HEK293 (cell line): ENCODE measurements at regions not wholly inside any gene's neighbourhood (a gene's known extent, or its start where the extent isn't known, plus 50 kb on each side); places are given as distances from the start of the nearest gene placed in this dataset.

ENCODE experiments used
- CTCF ChIA-PET: fragments of 350-600 bp; formaldehyde crosslinking; extraction: SDS; loops from one replicate; lab custom pipeline; 2021; ENCODE audit warnings: antibody characterized with exemption; lab: Yijun Ruan, JAX
- POLR2A ChIA-PET: fragments of 300-600 bp; formaldehyde crosslinking; extraction: SDS; loops from one replicate; lab custom pipeline; 2020; ENCODE audit warnings: antibody characterized with exemption, inconsistent platforms; lab: Yijun Ruan, JAX
- H3K27ac ChIP-seq: fragments of 200-500 bp; sonication (Bioruptor generic); 2 replicates; pipeline ENCODE4 v1.5.1; 2014; ENCODE audit warnings: low read depth, low read length, control low read depth, inconsistent platforms; ENCODE audit errors: extremely low read depth
- H3K36me3 ChIP-seq, 2 experiments: fragments of 200-500 bp in 1 of 2; sonication (Bioruptor generic) in 1 of 2; 1 replicate in 1 of 2; 2 replicates in 1 of 2; pipeline ENCODE4 v1.5.1; 2014 to 2017; ENCODE audit warnings: inconsistent platforms in 2 of 2, low read length in 2 of 2; ENCODE audit not compliant: control insufficient read depth in 2 of 2, insufficient read depth in 1 of 2
- H3K4me1 ChIP-seq: fragments of 200-500 bp; sonication (Bioruptor generic); 2 replicates; pipeline ENCODE4 v1.5.1; 2014; ENCODE audit warnings: mild to moderate bottlenecking, low read length, inconsistent platforms; ENCODE audit not compliant: control insufficient read depth, insufficient read depth
- H3K4me3 ChIP-seq: 2 replicates; pipeline ENCODE4 v1.5.1; 2011; ENCODE audit warnings: low read depth, mild to moderate bottlenecking, control low read depth, low read length, moderate library complexity
- H3K9me3 ChIP-seq: fragments of 200-500 bp; sonication (Bioruptor generic); 2 replicates; pipeline ENCODE4 v1.5.1; 2014; ENCODE audit warnings: low read depth, low read length, inconsistent platforms; ENCODE audit not compliant: control insufficient read depth, insufficient read depth
- FEZF1 ChIP-seq: fragments of 450-650 bp; formaldehyde crosslinking; IDR thresholded peaks from 2 replicates; pipeline ENCODE4 v1.5.1; 2016; ENCODE audit warnings: missing biosample characterization, missing genetic modification characterization
- IKZF3 ChIP-seq: fragments of 450-650 bp; IDR thresholded peaks from 2 replicates; pipeline ENCODE4 v1.5.0; 2018; ENCODE audit warnings: missing biosample characterization, mild to moderate bottlenecking, missing genetic modification characterization, moderate library complexity
- SCRT1 ChIP-seq: fragments of 450-650 bp; formaldehyde crosslinking; IDR thresholded peaks from 2 replicates; pipeline ENCODE4 v1.5.1; 2016; ENCODE audit warnings: missing biosample characterization, missing genetic modification characterization, borderline replicate concordance
- ZBTB10 ChIP-seq: fragments of 450-650 bp; formaldehyde crosslinking; IDR thresholded peaks from 2 replicates; pipeline ENCODE4 v1.5.1; 2016; ENCODE audit warnings: missing biosample characterization, missing genetic modification characterization
- ZBTB8A ChIP-seq: fragments of 450-650 bp; formaldehyde crosslinking; IDR thresholded peaks from 2 replicates; pipeline ENCODE4 v1.5.1; 2016; ENCODE audit warnings: missing biosample characterization, missing genetic modification characterization
- ZFP3 ChIP-seq: fragments of 450-650 bp; formaldehyde crosslinking; IDR thresholded peaks from 2 replicates; pipeline ENCODE4 v1.5.1; 2016; ENCODE audit warnings: low read depth, missing biosample characterization, missing genetic modification characterization
- ZNF121 ChIP-seq: fragments of 450-650 bp; formaldehyde crosslinking; IDR thresholded peaks from 2 replicates; pipeline ENCODE4 v1.5.1; 2016; ENCODE audit warnings: missing biosample characterization, missing genetic modification characterization
- ZNF174 ChIP-seq: fragments of 450-650 bp; formaldehyde crosslinking; IDR thresholded peaks from 2 replicates; pipeline ENCODE4 v1.5.0; 2017; ENCODE audit warnings: missing biosample characterization, mild to moderate bottlenecking, missing genetic modification characterization
- ZNF175 ChIP-seq: fragments of 450-650 bp; formaldehyde crosslinking; IDR thresholded peaks from 2 replicates; pipeline ENCODE4 v1.5.1; 2016; ENCODE audit warnings: missing biosample characterization, missing genetic modification characterization
- ZNF248 ChIP-seq: fragments of 450-650 bp; formaldehyde crosslinking; IDR thresholded peaks from 2 replicates; pipeline ENCODE4 v1.5.1; 2017; ENCODE audit warnings: missing biosample characterization, missing genetic modification characterization
- ZNF26 ChIP-seq: fragments of 450-650 bp; formaldehyde crosslinking; IDR thresholded peaks from 2 replicates; pipeline ENCODE4 v1.5.1; 2016; ENCODE audit warnings: missing biosample characterization, missing genetic modification characterization
- ZNF394 ChIP-seq: fragments of 450-650 bp; formaldehyde crosslinking; IDR thresholded peaks from 2 replicates; pipeline ENCODE4 v1.5.1; 2016; ENCODE audit warnings: missing biosample characterization, missing genetic modification characterization, mild to moderate bottlenecking, moderate library complexity, borderline replicate concordance
- ZNF473 ChIP-seq: fragments of 450-650 bp; formaldehyde crosslinking; IDR thresholded peaks from 2 replicates; pipeline ENCODE4 v1.5.1; 2017; ENCODE audit warnings: missing biosample characterization, missing genetic modification characterization
- ZNF549 ChIP-seq: fragments of 450-650 bp; IDR thresholded peaks from 2 replicates; pipeline ENCODE4 v1.5.1; 2018; ENCODE audit warnings: missing biosample characterization, missing genetic modification characterization, mild to moderate bottlenecking, inconsistent platforms, moderate library complexity
- ZNF561 ChIP-seq: fragments of 450-650 bp; IDR thresholded peaks from 2 replicates; pipeline ENCODE4 v1.5.1; 2018; ENCODE audit warnings: missing biosample characterization, missing genetic modification characterization, borderline replicate concordance
- ZNF624 ChIP-seq: fragments of 450-650 bp; formaldehyde crosslinking; IDR thresholded peaks from 2 replicates; pipeline ENCODE4 v1.5.1; 2017; ENCODE audit warnings: missing biosample characterization, missing genetic modification characterization
- ZNF629 ChIP-seq: fragments of 450-650 bp; formaldehyde crosslinking; IDR thresholded peaks from 2 replicates; pipeline ENCODE4 v1.5.1; 2017; ENCODE audit warnings: missing biosample characterization, missing genetic modification characterization
- ZNF777 ChIP-seq: fragments of 450-650 bp; formaldehyde crosslinking; IDR thresholded peaks from 2 replicates; pipeline ENCODE4 v1.5.1; 2017; ENCODE audit warnings: missing biosample characterization, missing genetic modification characterization, borderline replicate concordance
- TF ChIP-seq, protein P1 (sequence below): fragments of 450-650 bp; formaldehyde crosslinking; optimal IDR thresholded peaks from 2 replicates; pipeline ENCODE3; 2016; ENCODE audit warnings: missing biosample characterization, mild to moderate bottlenecking, missing genetic modification characterization
- TF ChIP-seq, protein P2 (sequence below): fragments of 450-650 bp; IDR thresholded peaks from 2 replicates; pipeline ENCODE4 v1.5.1; 2018; ENCODE audit warnings: missing biosample characterization, mild to moderate bottlenecking, missing genetic modification characterization
- TF ChIP-seq, protein P3 (sequence below): fragments of 450-650 bp; formaldehyde crosslinking; IDR thresholded peaks from 2 replicates; pipeline ENCODE4 v1.5.1; 2016; ENCODE audit warnings: missing biosample characterization, missing genetic modification characterization

DNA sequence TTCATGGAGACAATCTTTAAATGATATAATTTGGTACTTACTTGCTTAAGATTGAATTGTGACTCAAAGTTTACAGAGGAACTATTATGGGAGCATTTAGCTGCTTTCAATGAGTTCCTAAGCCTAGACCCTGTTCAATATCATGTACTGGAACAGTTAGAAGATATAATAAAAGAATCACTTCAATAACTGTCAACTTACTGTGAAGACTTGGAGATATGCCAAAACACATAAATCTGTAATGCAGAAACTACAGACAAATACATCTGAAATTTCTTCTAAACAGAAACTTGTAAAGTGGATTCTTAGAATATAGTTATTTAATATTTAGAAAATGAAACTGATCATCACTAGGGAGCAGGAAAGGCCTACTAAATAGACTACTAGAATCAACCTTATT, 259.3 kb downstream of the HLX start (continued):
- TF ChIP-seq FEZF1 (tag by site-specific recombination) (no peak), ZNF624 (tag by site-specific recombination) (no peak), ZNF629 (no peak), ZNF174 (tag by site-specific recombination) (no peak)

DNA sequence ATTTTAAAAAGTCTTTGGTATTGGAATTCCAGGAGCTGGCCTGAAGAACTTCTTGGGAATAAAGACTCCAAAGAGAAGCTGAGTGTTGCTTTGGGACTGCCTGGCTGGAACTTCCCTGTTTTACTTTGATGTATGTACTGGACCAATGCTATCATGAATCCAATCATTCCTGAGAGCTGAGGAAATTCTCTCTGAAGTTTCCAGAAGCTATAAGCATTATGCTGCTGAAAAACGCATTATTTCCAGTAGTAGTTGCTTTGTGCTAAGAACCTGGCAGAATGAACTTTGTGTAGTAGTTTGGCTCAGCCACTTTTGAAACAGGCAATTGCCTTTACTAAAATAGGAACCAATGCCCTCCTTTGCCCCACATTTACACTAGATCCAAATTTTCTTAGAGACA, 260.7 kb downstream of the HLX start:
- Histone ChIP-seq H3K4me1 (no peaks in the 10 kb centered on the region), H3K36me3 (no peaks in the 10 kb centered on the region), H3K27ac (no peak overlapping the region), H3K4me3 (no peak overlapping the region), H3K9me3 (no peaks in the 10 kb centered on the region)
- TF ChIP-seq ZNF175 (tag by site-specific recombination), result no peak
- no peak for TF ChIP-seq ZNF121 (tag by site-specific recombination)
- TF ChIP-seq, protein P1, sequence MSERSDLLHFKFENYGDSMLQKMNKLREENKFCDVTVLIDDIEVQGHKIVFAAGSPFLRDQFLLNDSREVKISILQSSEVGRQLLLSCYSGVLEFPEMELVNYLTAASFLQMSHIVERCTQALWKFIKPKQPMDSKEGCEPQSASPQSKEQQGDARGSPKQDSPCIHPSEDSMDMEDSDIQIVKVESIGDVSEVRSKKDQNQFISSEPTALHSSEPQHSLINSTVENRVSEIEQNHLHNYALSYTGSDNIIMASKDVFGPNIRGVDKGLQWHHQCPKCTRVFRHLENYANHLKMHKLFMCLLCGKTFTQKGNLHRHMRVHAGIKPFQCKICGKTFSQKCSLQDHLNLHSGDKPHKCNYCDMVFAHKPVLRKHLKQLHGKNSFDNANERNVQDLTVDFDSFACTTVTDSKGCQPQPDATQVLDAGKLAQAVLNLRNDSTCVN (tag by site-specific recombination), result no peak
- no peak for TF ChIP-seq ZNF394 (tag by site-specific recombination)
- TF ChIP-seq ZBTB8A (tag by site-specific recombination), result no peak
- TF ChIP-seq ZNF26 (tag by site-specific recombination), result no peak
- TF ChIP-seq ZFP3 (tag by site-specific recombination), result no peak
- POLR2A ChIA-PET, result no interaction called here
- CTCF ChIA-PET, result interaction anchor here (0.6 to 1.2 kb wide), 3 partner anchors 63 to 1315 kb away, joined by 3 to 4 read pairs (median 3); no protein-coding TSS in a partner anchor

- Histone ChIP-seq H3K27ac (no peak overlapping the region), H3K9me3 (no peaks in the 10 kb centered on the region), H3K4me3 (no peak overlapping the region), H3K36me3 (no peaks in the 10 kb centered on the region), H3K4me1 (no peaks in the 10 kb centered on the region)
- ChIA-PET CTCF (interaction anchor here (0.6 to 1.0 kb wide), 2 partner anchors 63 to 1314 kb away, joined by 3 to 4 read pairs; no protein-coding TSS in a partner anchor), POLR2A (no interaction called here)
- TF ChIP-seq ZNF473 (tag by site-specific recombination) (no peak), SCRT1 (tag by site-specific recombination) (no peak), ZNF561 (tag by site-specific recombination) (no peak), ZBTB10 (tag by site-specific recombination) (no peak), ZNF777 (tag by site-specific recombination) (no peak), ZNF549 (tag by site-specific recombination) (no peak), IKZF3 (tag by site-specific recombination) (no peak), ZNF248 (tag by site-specific recombination) (no peak)
- TF ChIP-seq, protein P2, sequence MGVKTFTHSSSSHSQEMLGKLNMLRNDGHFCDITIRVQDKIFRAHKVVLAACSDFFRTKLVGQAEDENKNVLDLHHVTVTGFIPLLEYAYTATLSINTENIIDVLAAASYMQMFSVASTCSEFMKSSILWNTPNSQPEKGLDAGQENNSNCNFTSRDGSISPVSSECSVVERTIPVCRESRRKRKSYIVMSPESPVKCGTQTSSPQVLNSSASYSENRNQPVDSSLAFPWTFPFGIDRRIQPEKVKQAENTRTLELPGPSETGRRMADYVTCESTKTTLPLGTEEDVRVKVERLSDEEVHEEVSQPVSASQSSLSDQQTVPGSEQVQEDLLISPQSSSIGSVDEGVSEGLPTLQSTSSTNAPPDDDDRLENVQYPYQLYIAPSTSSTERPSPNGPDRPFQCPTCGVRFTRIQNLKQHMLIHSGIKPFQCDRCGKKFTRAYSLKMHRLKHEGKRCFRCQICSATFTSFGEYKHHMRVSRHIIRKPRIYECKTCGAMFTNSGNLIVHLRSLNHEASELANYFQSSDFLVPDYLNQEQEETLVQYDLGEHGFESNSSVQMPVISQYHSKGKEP (tag by site-specific recombination), result no peak
- TF ChIP-seq, protein P3, sequence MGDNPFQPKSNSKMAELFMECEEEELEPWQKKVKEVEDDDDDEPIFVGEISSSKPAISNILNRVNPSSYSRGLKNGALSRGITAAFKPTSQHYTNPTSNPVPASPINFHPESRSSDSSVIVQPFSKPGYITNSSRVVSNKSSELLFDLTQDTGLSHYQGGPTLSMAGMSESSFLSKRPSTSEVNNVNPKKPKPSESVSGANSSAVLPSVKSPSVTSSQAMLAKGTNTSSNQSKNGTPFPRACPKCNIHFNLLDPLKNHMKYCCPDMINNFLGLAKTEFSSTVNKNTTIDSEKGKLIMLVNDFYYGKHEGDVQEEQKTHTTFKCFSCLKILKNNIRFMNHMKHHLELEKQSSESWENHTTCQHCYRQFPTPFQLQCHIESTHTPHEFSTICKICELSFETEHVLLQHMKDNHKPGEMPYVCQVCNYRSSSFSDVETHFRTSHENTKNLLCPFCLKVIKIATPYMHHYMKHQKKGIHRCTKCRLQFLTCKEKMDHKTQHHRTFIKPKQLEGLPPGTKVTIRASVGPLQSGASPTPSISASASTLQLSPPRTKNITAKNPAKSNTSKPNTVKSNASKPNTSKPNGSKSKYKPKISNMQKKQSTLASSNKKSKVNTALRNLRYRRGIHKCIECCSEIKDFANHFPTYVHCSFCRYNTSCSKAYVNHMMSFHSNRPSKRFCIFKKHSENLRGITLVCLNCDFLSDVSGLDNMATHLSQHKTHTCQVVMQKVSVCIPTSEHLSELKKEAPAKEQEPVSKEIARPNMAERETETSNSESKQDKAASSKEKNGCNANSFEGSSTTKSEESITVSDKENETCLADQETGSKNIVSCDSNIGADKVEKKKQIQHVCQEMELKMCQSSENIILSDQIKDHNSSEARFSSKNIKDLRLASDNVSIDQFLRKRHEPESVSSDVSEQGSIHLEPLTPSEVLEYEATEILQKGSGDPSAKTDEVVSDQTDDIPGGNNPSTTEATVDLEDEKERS (tag by site-specific recombination), result no peak
Observed at GRCh38 chr1:221141096-221141495, 261.9 kb downstream of the HLX start.
